ELF-1 (cell line): ENCODE measurements at regions not wholly inside any gene's neighbourhood (a gene's known extent, or its start where the extent isn't known, plus 50 kb on each side); places are given as distances from the start of the nearest gene placed in this dataset.
A peak's percentile ranks its signal among the peaks of the same experiment; 100 is the strongest.

Experiments
- DNase-seq: peaks from one replicate; pipeline ENCODE4 v3.0.0-alpha.2; 2016; ENCODE audit warnings: low read depth, low spot score

- peak; percentile 90 for DNase-seq
Observed at GRCh38 chr1:5525597-5526384, 466.4 kb downstream of the NPHP4 start.

- no peak for DNase-seq
Observed at GRCh38 chr1:5522531-5523145, 469.6 kb downstream of the NPHP4 start.

- no peak for DNase-seq
Observed at GRCh38 chr1:5519366-5520135, 472.7 kb downstream of the NPHP4 start.

- no peak for DNase-seq
Observed at GRCh38 chr1:5516756-5517155, 475.5 kb downstream of the NPHP4 start.

DNA sequence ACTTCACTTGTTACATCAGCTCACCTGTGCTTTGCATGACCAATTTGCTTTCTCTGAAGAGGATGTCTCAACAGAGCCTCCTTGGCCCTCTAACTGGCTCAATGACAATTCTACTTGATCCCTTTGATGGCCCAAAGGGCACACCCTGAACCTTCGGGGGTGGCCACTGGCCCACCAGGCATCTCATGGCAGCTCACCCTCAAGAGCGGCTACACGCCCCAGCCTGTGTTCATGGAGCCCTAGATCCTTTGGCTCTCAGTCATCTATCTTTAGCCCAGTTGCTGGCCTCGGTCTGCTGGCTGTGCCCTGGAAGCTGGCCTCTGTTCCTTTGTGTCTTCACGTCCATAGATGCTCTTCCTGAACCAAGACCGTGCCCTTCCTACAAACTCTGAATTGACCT, 476.7 kb downstream of the NPHP4 start:
- no peak for DNase-seq

- peak; percentile 70 for DNase-seq
Observed at GRCh38 chr1:5514527-5515183, 477.6 kb downstream of the NPHP4 start.

- no peak for DNase-seq
Observed at GRCh38 chr1:5513846-5514526, 478.2 kb downstream of the NPHP4 start.

DNA sequence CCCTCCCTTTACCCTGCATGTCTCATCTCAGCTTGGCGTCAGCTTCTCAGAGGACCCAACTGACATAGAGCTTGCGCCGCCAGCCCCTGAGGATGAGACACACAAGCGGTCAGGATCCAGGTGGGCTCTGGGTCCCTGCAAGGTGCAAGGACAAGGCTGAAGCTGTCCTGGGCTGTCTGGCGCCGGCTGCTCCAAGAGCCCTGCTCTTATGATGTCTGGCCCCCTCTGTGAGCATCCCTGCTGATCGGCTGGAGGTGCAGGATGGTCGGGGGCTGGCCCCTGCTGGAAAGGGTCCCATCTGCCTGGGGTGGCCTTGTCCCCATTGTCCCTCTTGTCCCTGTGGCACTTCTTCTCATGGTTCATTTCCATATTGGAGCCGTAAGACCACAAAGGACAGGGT, 479.0 kb downstream of the NPHP4 start:
- DNase-seq, result no peak

- DNase-seq, result no peak
Observed at GRCh38 chr1:5511381-5512097, 480.7 kb downstream of the NPHP4 start.

- DNase-seq, result peak; percentile 71
Observed at GRCh38 chr1:5509664-5510452, 482.4 kb downstream of the NPHP4 start.

GRCh38 chr1:5508669-5509330, 483.4 kb downstream of the NPHP4 start:
- DNase-seq, result no peak

DNA sequence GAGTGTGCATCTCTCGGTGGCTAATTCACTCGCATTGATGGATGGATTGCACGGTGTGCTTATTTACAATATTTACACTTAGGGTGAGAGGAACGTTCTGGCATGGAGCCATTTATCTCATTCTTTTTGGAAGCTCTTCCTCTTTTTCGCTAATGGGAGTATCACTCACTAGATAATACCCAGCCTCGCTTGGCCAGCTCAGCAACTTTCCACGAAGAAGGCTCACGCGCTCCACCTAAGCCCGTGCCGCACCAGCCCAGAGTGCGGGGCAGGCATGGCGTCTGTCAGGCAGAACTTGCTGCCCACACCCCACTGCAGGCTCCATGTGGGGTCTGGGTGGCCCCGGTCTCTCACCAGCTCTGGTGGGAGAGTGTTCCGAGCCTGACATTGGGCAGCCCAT, 484.9 kb downstream of the NPHP4 start:
- DNase-seq, result no peak

- no peak for DNase-seq
Observed at GRCh38 chr1:5506634-5507033, 485.6 kb downstream of the NPHP4 start.

DNA sequence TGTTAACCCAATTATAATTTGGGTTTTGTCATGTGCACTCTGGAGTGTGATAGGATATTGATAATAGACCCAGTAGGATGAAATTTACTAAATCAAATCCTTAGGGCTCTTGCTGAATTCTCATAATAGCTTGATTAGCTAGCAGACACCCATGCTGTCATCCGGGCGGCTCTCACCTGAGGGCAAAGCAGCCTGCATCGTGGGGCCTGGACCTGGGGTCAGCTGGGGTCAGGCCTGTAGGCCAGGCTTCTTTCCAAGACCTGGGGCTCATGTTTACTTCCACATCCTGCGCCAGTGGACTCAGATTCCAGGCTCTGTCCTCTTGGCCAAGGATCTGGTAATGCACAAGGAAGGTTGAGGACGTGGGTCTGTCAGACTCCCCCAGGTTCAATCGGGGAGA, 486.3 kb downstream of the NPHP4 start:
- peak; percentile 25 for DNase-seq

GRCh38 chr1:5504364-5504740, 487.9 kb downstream of the NPHP4 start:
- peak; percentile 30 for DNase-seq

- peak; percentile 27 for DNase-seq
Observed at GRCh38 chr1:5503556-5504363, 488.5 kb downstream of the NPHP4 start.

- DNase-seq, result no peak
Observed at GRCh38 chr1:5502311-5503194, 489.7 kb downstream of the NPHP4 start.
